ENCODE measurements at regions not wholly inside any gene's neighbourhood (a gene's known extent, or its start where the extent isn't known, plus 50 kb on each side); places are given as distances from the start of the nearest gene placed in this dataset.
"Not testable (repeated sequence)": the region's sequence is repeated elsewhere in the genome, so short reads cannot be mapped to it uniquely, and the experiment has no call there.

DNA sequence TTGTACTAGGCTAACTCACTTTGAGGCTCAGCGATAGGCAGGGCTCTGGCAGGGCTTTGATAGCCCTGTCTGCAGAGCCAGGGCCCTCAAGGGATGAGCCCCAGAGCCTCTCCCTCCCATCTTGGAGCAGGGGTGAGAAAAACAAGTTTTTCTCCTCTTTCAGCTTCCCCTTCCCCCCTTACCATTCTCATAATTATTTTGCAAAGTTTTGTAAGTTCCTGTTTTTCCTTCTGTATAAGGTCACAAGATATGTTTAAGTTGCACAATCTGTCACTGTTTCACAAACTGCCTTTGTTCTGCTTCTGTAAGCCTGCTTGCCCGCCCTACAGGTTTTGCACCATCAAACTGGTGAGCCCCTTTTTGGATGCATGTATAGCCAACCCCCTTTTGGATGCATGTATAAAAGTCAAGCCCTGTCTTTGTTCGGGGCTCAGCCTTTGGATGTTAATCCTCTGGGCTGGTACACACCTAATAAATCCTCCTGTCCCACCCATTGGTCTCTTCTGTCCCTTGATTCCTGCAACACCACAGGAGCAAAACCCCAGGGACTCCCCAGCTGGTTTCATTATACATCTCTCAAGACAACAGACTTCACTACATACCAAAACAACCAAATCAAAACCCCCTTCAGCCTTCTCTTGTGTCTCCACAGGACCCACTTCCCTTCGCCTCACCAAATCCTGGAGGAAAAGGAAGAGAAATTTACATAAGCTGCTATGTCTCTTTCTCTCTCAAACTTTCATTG is 52.5 kb upstream of the RESF1 start:
- DNase-seq, result no peak

DNA sequence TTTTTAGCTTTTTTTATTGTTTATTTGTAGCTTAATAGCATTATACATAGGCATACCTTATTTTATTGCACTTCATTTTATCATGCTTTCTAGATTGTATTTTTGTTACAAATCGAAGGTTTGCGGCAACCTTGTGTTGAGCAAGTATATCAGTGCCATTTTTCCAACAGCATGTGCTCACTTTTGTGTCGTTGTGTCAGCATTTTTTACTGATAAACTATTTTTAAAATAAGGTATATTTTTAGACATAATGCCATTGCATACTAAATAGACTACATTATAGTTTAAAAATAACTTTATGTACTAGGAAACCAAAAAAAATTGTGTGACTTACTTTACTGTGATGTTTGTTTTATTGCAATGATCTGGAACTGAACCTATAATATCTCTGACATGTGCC is 56.2 kb upstream of the RESF1 start:
- no peak for DNase-seq

DNA sequence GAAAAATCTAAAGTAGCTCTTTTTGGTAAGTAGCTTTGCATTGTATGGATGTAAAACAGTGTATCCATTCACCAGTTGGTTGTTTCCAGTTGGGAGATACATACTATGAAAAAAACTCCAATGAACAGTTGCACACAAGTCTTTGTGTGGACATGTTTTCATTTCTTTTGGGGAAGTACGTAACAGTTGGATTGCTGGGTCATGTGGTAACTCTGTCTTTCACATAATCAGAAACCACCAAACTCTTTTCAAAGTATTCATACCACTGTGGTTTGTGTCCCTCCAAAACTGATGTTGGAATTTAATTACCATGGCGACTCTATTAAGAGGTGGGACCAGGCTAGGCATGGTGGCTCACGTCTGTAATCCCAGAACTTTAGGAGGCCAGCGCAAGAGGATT is 58.9 kb upstream of the RESF1 start:
- DNase-seq, result no peak

DNA sequence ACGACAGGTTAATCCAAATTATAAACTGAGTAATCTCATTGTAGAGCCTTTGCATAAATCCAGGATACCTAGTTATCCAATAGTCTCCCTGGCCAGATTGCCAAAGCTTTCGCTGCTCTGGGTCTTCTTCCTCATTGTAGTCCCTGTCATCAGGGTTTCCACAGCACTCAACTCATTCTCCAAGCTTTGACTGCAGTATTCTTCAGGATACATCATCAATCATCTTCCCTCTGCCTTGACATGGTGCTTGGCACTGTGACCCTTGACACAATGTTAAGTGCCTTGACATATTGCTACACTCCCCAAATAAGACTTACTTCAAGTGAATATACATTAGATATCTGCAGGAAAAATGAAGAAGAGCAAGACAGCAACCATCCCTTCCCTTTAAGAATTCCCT is 60.1 kb upstream of the RESF1 start:
- no peak for DNase-seq

DNA sequence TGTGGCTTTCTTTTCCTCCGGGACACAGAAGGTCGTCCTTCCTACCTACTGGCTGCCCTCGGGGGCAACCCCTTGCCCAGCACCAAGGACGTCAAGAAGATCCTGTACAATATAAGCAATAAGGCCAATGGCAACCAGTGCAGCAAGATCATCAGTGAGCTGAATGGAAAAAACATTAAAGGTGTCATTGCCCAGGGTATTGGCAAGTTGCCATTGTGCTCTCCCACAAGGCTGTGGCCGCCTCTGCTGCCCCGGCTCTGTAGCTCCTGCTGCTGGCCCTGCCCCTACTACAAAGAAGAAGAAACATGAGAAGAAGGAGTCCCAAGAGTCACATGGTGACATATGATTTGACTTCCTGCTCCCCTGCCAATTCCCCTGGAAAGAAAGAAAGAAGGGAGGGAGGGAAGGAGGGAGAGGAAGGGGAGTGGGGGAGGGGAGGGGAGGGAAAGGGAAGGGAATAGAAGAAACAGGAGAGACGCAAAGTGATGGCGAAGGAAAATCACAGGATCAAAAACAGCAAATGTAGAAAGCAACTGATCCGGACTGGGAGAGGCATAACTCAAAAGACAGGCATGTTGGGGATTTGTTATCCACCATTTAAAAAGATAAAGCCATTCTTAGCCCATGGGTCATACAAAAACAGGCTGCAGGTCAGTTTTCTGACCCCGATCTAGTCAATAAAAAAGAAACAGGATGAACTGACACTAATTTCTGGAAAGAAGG is 61.3 kb upstream of the RESF1 start:
- no peak for DNase-seq

DNA sequence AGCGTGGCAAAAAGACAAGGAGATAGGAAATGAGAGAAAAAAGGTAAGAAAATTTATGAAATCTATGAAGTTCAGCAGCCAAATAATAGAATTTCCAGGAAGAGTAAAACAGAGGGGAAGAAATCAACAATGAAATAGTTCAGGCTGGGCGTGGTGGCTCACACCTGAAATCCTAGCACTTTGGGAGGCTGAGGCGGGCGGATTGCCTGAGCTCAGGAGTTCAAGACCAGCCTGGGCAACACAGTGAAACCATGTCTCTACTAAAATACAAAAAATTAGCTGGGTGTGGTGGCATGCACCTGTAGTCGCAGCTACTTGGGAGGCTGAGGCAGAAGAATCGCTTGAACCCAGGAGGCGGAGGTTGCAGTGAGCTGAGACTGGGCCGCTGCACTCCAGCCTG is 62.1 kb upstream of the RESF1 start:
- DNase-seq, result not testable (repeated sequence)

DNA sequence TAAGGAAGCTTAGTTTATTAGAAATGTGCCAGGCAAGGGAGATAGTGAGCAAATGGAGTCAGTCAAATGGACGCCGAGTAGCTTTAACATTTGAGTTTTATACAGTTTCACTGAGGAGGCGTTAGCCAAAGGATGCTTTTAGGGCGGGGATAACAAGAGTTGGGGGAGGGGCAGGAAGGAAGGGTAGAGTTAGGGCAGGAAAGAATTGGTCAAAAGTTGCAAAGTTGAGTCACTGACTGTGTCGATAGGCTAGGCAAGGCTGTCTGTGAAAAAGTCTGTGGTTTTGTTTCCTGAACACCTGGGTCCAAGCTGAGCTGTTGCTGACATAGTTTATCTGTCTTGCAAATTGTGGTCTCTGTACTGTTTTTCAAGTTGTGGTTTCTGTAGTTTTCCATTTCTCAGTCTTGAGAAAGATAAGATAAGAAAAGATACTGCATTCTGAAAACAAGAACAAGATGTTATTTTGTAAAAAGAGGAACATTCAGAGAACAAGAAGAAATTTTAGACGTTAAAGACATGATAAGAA is 62.6 kb upstream of the RESF1 start:
- no peak for DNase-seq

DNA sequence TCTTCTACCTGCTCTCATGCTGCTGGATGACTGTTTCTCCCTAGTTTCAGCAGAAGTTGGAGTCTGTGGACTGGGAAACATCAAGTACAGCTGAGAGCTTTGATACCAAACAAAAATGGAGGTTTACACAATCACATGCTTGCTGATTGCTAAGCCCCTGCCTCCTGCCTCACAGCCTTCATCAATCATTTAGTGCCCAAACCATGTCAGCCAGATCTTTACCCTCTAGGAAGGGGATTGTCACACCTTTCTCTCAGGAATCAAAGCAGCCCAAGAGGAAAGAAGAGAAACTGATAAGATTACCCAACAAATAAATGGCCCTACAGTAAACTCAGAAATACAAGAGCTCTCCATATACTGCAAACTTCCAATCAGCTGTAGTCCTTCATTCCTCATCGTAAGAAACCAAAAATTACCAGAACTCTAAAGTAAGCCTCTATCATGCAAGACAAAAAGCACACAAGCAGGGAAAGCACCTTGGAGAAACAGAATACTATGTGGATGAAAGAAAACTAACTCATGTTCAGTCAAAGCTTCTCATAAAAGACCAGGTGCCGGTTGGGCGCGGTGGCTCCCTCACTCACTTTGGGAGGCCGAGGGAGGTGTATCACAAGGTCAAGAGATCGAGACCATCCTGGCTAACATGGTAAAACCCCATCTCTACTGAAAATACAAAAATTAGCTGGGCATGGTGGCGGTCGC is 63.6 kb upstream of the RESF1 start:
- DNase-seq, result no peak

DNA sequence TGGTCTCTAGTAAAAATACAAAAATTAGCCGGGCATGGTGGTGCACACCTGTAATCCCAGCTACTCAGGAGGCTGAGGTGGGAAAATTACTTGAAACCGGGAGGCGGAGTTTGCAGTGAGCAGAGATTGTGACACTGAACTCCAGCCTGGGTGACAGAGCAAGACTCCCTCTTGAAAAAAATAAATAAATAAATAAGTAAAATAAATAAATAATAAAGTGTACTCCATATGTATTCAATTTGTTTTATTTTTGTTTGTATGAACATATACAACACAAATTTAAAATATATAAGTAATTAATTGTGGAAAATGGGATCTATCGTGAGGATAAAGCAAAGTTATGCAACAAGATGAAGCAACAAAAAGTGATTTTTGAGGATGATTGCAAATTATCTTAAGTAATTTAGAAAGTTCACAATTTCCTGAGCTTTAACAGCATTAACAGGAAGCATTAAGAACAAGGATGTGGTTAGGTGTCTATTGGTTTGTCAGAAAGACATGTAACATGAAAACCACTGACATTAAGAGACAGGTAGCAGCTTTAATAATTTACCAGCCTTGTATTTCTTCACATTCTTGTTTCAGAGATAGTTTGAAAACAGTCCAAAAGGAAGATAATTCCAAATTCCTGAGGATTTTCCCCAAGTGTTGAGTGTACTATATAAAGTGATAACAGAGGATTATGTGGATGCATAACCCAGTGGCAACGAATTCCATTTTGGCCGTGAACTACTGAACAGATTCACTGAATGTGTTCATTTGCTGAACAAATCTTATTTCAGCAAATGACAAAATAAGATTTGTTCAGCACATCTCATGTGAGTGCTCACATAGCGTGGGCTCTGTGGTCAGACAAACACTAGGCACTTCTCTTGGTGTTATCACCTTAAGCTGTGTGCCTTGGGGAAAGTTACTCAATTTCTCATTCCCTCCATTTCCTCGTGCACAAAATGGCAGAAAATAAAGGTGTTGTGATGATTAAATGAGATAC is 68.6 kb upstream of the RESF1 start:
- DNase-seq, result no peak

DNA sequence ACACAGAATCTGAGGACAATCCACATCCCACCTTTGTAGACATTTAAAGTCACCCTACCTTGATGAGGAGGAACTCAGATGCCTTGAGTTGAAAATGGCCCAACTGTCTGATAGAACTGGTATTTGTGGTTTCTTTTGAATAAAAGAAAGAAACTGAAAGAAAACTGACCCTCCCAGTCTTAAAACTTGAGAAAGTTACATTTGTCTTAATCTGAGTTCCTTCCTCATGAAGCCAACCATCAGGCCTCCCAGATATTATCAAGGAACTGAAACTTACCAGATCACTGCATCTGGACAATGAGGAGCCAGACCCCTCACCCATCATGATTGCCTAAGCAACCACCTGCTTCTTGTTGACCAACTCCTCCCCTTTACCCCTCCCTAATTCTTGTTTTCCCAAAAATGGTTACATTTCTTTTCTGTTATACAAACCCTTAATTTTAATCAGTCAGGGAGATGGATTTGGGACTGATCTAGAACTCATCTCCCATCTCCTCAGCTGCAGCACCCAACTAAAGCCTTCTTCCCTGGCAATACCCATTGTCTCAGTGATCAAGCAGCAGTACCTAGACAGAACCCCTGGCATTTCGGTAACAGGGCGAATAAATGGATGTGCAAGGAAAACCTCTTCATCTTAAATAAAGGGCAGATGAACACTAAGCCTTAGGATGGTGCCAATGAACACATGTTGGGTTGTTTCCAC is 72.0 kb upstream of the RESF1 start:
- DNase-seq, result no peak

DNA sequence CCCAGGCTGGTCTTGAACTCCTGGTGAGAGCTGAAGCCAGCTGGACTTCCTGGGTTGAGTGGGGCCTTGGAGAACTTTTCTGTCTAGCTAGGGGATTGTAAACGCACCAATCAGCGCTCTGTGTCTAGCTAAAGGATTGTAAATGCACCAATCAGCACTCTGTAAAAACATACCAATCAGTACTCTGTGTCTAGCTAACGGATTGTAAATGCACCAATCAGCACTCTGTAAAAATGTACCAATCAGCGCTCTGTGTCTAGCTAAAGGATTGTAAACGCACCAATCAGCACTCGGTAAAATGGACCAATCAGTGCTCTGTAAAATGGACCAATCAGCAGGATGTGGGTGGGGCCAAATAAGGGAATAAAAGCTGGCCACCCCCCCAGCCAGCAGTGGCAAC is 76.5 kb upstream of the RESF1 start:
- not testable (repeated sequence) for DNase-seq

DNA sequence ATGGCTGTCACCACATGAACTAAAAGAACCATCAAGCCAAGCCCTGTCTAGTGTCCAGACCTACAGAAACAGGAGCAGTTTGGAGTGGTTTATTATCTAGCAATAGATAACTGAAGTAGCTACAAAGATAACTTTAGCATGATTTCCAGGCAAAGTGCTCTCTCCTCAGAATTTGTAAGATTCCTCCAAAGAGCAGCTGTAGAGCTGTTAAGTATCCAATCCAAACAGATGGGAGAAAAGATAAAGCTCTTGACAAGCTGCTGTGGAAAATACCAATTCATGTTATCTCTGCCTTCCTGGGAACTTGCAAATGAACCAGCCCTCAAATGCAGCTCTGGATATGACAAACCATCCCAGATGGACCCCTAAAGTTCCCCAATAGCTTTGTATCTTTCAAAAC is 78.9 kb upstream of the RESF1 start:
- DNase-seq, result no peak

DNA sequence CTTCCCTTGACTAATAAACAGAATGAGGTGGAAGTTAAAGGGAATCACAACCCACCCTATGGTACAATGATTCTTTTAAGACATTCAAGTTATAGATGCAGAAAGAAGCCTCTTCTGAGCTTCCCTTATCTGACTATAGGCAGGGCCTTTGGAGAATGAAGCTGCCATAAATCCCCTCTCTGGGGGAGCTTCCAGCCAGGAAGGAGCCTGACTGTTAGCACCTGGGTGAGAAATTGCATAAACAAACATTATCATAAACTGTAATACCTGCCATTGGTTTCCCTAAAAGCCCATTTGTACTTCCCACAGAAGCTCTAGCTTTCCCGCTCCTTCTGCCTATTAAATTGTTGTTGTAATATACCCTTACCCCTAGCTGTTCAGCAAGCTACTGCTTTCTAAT is 81.3 kb upstream of the RESF1 start:
- DNase-seq, result no peak

DNA sequence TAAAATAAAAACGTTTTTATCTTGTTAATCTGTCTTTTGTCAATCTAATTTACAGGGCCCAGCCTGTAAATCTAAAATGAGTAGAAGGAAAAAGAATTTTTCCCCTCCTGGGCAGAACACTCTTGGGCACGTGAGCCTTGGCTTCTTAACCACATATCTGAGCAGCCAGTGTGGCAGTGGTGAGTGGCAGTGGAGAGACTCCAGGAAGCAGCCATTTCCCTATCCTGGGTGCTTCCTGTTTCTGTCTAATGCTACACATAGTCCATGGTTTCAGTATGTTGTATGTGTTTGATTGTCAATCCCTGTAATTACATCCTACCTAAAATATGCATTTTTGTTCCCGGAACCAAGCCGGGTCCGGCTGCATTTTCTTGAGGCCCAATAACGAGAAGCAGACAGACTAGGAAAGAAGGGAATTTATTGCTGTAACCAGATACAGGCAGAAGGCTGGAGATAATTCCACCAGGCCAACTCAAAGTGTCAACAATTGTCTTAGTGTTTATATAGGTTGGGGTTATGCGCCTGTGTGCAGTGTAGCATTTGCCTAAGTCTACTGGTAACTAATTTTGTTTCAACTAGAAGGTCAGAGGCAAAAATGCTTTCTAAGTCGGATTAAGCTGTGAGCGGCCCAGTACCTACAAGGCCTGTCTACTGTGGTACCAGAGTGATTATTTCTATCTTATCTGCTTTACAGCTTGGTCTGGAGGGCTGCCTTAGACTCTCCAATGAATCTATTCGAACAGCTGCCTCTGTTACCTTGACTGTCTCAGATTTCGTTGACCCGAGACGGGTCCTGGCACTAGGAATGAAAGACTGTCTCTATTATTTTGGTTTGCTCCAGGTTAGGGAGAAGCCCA is 82.4 kb upstream of the RESF1 start:
- DNase-seq, result no peak

DNA sequence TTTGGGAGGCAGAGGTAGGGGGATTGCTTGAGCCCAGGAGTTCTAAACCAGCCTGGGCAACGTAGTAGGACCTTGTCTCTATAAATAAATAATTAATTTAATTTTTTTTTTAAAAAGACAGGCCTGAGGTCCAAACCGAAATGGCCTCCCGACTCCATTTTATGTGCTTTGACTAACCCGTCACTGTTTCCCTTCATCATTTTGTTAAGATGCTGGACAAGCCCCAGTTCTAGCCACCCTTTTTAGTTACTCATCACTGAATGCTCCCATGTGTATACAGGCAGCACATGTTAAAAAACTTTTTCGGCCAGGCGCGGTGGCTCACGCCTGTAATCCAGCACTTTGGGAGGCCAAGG is 83.6 kb upstream of the RESF1 start:
- no peak for DNase-seq

DNA sequence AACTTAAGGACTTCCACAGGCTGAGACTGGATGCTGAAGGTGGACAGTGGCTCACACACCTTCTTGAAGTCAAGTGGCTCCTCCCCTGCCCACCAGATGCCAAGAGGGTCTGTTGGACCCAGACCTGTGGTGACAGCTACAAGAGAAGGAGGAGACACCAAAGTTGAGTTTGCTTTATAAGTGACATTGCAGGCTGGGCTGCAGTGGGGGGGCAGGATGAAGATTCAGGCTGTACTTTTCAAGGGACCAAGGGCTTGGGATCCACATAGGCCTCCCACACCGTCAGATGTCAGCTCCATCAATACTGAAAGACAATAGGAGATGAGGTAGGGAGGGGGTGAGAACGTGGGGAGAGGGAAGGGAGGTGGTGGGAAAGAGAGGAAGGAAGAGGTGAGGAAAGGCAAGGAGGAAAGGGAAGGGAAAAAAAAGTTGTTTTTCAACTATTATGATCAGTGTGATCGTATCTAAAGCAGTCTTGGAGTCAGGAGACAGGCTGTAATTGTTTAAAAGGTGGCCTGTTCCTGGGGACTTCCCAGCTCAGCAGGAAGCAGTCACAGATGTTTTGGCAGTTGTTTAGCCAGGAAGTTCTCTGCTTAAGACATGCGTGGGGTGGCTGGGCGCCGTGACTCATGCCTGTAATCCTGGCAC is 84.1 kb upstream of the RESF1 start:
- no peak for DNase-seq

DNA sequence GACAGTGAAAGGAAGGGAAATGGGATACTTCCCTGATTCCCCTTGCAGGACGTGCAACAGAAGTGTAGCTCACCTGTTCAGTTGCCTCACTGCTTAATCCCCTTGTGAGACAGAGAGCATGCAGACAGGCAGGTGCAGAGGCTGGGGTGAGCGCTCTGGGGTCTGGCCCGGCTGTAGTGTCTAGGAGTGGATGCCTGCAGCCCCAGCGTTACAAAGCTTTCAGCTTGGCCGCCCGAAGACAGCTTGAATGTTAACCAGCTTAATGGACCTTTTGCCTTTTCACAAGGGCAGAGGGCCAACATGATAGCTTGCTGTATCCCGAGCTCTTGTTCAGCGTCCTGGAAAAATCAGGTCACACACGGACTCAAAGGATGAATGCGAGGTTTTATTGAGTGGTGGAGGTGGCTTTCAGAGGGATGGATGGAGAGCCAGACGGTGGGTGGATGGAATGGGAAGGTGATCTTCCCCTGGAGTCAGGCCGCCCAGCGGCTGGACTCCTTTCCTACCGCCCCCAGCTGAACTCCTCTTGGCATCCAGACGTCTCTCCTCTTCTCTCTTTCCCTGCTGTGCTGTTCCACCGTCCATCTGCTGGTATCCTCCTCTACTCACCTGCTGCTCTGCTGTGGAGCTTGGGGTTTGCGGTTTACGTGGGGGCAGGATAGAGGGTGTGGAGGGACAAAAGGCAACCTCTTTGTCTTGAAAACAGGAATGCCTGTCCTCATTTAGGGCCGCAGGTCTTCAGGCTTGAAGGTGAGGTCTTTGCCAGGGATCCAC is 86.2 kb upstream of the RESF1 start:
- peak; percentile 11 for DNase-seq

DNA sequence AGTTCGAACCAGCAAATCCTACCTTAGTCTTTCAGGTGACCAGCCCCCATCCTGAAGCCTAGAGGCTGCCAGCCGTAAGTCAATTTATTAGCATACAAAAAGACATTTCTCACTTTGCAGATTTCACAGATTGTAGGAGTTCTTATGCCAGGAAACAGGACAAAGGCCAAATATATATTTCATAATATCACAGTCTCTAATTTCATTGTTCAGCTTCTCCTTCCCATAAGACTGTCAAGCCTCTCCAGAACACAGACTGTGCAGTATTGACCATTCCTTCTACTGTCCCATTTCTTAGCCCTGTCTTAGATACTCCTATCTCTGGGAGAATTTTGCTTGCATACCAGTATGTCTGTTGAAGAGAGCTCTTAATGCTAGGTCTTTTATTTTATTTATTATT is 89.2 kb upstream of the RESF1 start:
- no peak for DNase-seq

DNA sequence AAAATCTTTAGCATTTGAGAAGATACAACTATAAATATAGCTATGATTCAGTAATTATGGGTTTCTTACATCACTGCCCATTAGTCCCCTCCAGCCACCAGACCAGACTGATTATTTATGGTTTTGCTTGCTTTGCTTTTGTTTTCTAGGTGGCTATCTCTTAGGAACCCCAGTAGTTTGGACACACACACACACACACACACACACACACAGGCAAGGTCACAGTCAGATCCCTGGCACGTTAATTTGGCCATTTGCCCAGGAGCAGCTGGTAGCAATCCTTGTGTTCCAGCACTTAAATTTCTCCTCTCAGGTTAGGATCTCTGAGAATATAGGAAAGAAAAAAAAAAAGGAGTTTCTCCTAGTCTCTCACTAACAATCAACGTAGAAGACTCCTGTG is 90.2 kb upstream of the RESF1 start:
- no peak for DNase-seq

DNA sequence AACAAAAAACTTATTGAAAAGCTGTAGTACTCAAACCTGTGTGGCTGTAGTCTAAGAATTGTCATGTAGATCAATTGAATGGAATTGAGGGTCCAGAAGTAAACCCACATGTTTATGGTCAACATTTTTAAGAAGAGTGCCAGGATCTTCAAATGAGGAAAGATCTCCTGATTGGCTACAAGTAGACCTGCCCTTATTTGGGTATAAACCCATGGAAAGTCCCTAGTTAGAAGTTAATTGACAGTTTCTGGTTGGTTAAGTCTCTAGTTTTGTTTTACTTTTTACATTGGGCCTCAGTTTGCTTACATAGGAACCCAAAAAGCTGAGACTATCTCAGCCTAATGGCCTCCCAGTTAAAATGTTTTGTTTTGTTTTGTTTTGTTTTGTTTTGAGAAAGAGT is 91.9 kb upstream of the RESF1 start:
- no peak for DNase-seq
